Lung (tissue), 11 donors: ENCODE measurements at regions not wholly inside any gene's neighbourhood (a gene's known extent, or its start where the extent isn't known, plus 50 kb on each side); places are given as distances from the start of the nearest gene placed in this dataset.
"Not testable (repeated sequence)": the region's sequence is repeated elsewhere in the genome, so short reads cannot be mapped to it uniquely, and the experiment has no call there.

Experiments used
- ATAC-seq: fragments of 200-7000 bp; cut with Tn5 transposase; one replicate; pipeline ENCODE4 v1.9.1; 2020; ENCODE audit warnings: moderate number of reproducible peaks; ENCODE audit not compliant: insufficient read depth, low FRiP score
- DNase-seq, 3 donors: peaks; one replicate each; pipeline ENCODE4 v3.0.0-alpha.2; 2013 to 2017
- H3K27ac ChIP-seq, 2 donors: one replicate each; pipeline ENCODE4 v1.5.1; 2013; ENCODE audit warnings: mild to moderate bottlenecking in 2 of 2, moderate library complexity in 2 of 2, control low read depth in 1 of 2, inconsistent platforms in 1 of 2, low read depth in 1 of 2, low read length in 1 of 2
- H3K27me3 ChIP-seq, 3 donors: one replicate each; pipeline ENCODE4 v1.5.1; 2013; ENCODE audit warnings: low read length in 2 of 3; ENCODE audit not compliant: control insufficient read depth in 3 of 3, insufficient read depth in 3 of 3
- H3K36me3 ChIP-seq, 4 donors: one replicate each; pipeline ENCODE4 v1.5.1; 2013; ENCODE audit warnings: low read length in 4 of 4, mild to moderate bottlenecking in 1 of 4, moderate library complexity in 1 of 4; ENCODE audit not compliant: control insufficient read depth in 4 of 4, insufficient read depth in 4 of 4
- H3K4me1 ChIP-seq, 5 donors: one replicate each; pipeline ENCODE4 v1.5.1; 2013; ENCODE audit warnings: low read length in 5 of 5, mild to moderate bottlenecking in 2 of 5, moderate library complexity in 1 of 5; ENCODE audit not compliant: control insufficient read depth in 5 of 5, insufficient read depth in 5 of 5
- H3K4me3 ChIP-seq: one replicate; pipeline ENCODE4 v1.5.1; 2013; ENCODE audit warnings: mild to moderate bottlenecking, control low read depth, moderate library complexity
- H3K9ac ChIP-seq, 2 donors: one replicate each; pipeline ENCODE4 v1.5.1; 2013; ENCODE audit warnings: low read length in 2 of 2, control low read depth in 1 of 2; ENCODE audit not compliant: insufficient read depth in 1 of 2
- H3K9me3 ChIP-seq, 4 donors: one replicate each; pipeline ENCODE4 v1.5.1; 2013; ENCODE audit warnings: low read length in 3 of 4, mild to moderate bottlenecking in 1 of 4, moderate library complexity in 1 of 4; ENCODE audit not compliant: control insufficient read depth in 4 of 4, insufficient read depth in 3 of 4
- WGBS, 2 donors: extraction: QIAGEN DNeasy Blood & Tissue Kit; methylation state at CpG; one replicate each; pipeline ENCODE4 v1.1.7; 2013; 5-methylcytosine and 5-hydroxymethylcytosine counted together
- TF ChIP-seq, protein P1 (sequence below): IDR thresholded peaks from 2 replicates; pipeline ENCODE4 v1.5.1; 2012; ENCODE audit warnings: mild to moderate bottlenecking; ENCODE audit errors: control extremely low read depth, extremely low read depth
- donor health status: control.
- donor health status: control.
- donor health status: Bipolar disorder and iron deficiency.
- donor health status: healthy.
- donor health status: DM: yes; HTN: yes; CAD: no.

DNA sequence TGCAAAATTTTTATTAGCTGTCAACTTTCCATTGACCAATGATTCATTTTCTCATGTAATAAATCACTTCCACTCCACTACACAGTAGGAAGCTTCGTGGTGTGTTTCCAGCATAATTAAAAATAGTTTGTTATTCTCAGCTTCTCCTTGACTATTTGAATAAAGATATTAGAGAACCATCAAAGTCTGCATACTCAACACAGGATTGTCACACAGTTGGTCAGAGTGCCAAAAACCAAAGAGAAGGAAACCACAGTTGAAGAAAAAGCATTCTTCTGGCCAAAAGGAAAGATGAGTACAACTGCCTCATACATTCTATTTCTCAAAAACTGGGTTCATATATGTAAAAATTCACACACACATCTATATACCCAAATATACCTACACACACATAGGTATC is 455.1 kb upstream of the HSF2 start:
- DNase-seq, result no peak
- TF ChIP-seq, protein P1, sequence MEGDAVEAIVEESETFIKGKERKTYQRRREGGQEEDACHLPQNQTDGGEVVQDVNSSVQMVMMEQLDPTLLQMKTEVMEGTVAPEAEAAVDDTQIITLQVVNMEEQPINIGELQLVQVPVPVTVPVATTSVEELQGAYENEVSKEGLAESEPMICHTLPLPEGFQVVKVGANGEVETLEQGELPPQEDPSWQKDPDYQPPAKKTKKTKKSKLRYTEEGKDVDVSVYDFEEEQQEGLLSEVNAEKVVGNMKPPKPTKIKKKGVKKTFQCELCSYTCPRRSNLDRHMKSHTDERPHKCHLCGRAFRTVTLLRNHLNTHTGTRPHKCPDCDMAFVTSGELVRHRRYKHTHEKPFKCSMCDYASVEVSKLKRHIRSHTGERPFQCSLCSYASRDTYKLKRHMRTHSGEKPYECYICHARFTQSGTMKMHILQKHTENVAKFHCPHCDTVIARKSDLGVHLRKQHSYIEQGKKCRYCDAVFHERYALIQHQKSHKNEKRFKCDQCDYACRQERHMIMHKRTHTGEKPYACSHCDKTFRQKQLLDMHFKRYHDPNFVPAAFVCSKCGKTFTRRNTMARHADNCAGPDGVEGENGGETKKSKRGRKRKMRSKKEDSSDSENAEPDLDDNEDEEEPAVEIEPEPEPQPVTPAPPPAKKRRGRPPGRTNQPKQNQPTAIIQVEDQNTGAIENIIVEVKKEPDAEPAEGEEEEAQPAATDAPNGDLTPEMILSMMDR, result no peak
- WGBS, 2 donors, result 38 to 46% methylated on average over 1 of the region's 1 CpG

DNA sequence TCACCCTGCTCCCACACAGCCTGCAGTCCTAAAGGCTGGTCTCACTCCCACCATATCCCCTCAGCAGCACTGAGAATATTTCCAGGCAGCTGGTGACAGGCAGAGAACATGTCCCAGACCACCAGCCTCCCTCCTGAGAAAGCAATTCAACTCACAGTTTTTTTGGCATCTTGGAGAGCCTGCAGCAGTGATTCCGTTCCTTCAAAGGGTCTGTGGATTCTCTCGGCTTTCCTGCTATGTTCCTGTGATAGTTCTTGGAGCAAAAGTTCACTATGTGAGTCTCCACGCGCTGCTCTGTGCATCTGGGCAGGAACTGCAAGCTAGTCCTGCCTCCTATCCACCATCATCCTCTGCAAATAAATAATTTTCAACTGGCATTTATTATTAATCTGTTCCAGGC is 448.3 kb upstream of the HSF2 start:
- Histone ChIP-seq H3K4me3 (no peak overlapping the region), H3K27me3 (no peaks in the 10 kb centered on the region), H3K9ac (no peak overlapping the region), H3K4me1 (peaks cover 0 to 1% (median 0%) of the 10 kb centered on the region in 5 donors), H3K9me3 (no peaks in the 10 kb centered on the region), H3K36me3 (no peaks in the 10 kb centered on the region), H3K27ac (no peak overlapping the region)
- no peak for ATAC-seq
- DNase-seq, result no peak
- WGBS, 2 donors, result 74 to 79% methylated on average over 4 of the region's 4 CpGs
- TF ChIP-seq, protein P1, result no peak

More for the DNA sequence above, 455.1 kb upstream of the HSF2 start:
- Histone ChIP-seq H3K9ac (no peak overlapping the region), H3K9me3 (no peaks in the 10 kb centered on the region), H3K36me3 (no peaks in the 10 kb centered on the region), H3K27ac (no peak overlapping the region), H3K4me1 (no peaks in the 10 kb centered on the region), H3K27me3 (no peaks in the 10 kb centered on the region), H3K4me3 (no peak overlapping the region)
- no peak for ATAC-seq

DNA sequence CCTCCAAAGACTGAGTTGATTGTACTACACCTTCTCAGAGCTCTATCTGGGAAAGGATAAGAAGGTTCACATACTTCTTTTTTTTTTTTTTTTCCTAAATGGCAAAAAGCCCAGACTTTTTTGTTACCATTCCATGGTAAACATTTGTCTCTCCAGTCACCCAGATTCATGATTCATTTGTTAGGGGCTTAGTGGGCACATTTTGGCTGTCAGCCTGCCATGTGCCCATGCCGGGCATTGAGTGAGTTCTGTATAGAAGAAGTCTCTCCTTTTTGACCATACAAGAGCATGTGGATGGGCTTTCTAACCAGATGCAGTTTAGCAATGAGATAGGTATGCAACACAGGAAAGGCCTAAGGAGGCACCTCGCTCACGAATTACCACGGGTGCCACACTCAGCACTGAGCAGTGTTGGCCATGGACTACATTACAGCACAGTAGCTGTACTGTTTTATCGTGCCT is 447.5 kb upstream of the HSF2 start:
- Histone ChIP-seq H3K9me3 (no peaks in the 10 kb centered on the region), H3K4me3 (no peak overlapping the region), H3K27ac (no peak overlapping the region), H3K4me1 (peaks cover 0 to 1% (median 0%) of the 10 kb centered on the region in 5 donors), H3K36me3 (no peaks in the 10 kb centered on the region), H3K27me3 (no peaks in the 10 kb centered on the region), H3K9ac (no peak overlapping the region)
- TF ChIP-seq, protein P1, result no peak
- 78 to 89% methylated on average over 5 of the region's 5 CpGs for WGBS, 2 donors
- DNase-seq, result peak in 1 of 3 donors; percentile 23
- ATAC-seq, result no peak

DNA sequence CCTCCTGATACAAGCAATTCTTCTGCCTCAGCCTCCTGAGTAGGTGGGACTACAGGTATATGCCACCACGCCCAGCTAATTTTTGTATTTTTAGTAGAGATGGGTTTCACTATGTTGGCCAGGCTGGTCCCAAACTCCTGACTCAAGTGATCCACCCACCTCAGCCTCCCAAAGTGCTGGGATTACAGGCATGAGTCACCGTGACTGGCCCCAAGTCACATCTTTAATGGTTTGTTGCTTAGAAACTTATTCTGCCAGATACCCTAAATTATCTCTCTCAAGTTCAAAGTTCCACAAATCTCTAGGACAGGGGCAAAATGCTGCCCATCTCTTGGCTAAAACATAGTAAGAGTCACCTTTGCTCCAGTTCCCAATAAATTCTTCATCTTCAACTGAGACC is 444.1 kb upstream of the HSF2 start:
- not testable (repeated sequence) for H3K4me3 ChIP-seq, H3K4me1 ChIP-seq, H3K27ac ChIP-seq, ATAC-seq, H3K36me3 ChIP-seq, DNase-seq, H3K9me3 ChIP-seq, H3K9ac ChIP-seq, H3K27me3 ChIP-seq
- 91 to 93% methylated on average over 2 of the region's 2 CpGs for WGBS, 2 donors
